GM23338 (cell line): ENCODE measurements at regions not wholly inside any gene's neighbourhood (a gene's known extent, or its start where the extent isn't known, plus 50 kb on each side); places are given as distances from the start of the nearest gene placed in this dataset.

Source experiments
- ATAC-seq: fragments of 200-7000 bp; cut with Tn5 transposase; 3 replicates; pipeline ENCODE4 v1.9.1; 2020
- DNase-seq: peaks from one replicate; pipeline ENCODE4 v3.0.0-alpha.2; 2015; ENCODE audit warnings: low spot score
- H2AFZ ChIP-seq: fragments of 200-600 bp; sonication (generic); 2 replicates; pipeline ENCODE4 v1.8.0; 2016; ENCODE audit warnings: antibody characterized with exemption, mild to moderate bottlenecking, moderate library complexity
- H3F3A ChIP-seq: fragments of 200-600 bp; sonication (generic); replicated peaks from 2 replicates; pipeline ENCODE4 v1.8.0; 2017; ENCODE audit warnings: antibody characterized with exemption, mixed run types, low read depth
- H3K27ac ChIP-seq: fragments of 200-600 bp; sonication (generic); 2 replicates; pipeline ENCODE4 v1.6.1; 2016; ENCODE audit warnings: low read depth
- H3K27me3 ChIP-seq: fragments of 200-600 bp; sonication (generic); 2 replicates; pipeline ENCODE4 v1.8.0; 2016; ENCODE audit warnings: mild to moderate bottlenecking, mixed run types, moderate library complexity; ENCODE audit not compliant: insufficient read depth
- H3K36me3 ChIP-seq: fragments of 200-600 bp; sonication (generic); 2 replicates; pipeline ENCODE4 v1.8.0; 2016; ENCODE audit warnings: mild to moderate bottlenecking; ENCODE audit not compliant: insufficient read depth
- H3K4me1 ChIP-seq: fragments of 200-600 bp; sonication (generic); 2 replicates; pipeline ENCODE4 v1.8.0; 2016; ENCODE audit warnings: mild to moderate bottlenecking, moderate library complexity; ENCODE audit not compliant: insufficient read depth
- H3K4me2 ChIP-seq: fragments of 200-600 bp; sonication (generic); 2 replicates; pipeline ENCODE4 v1.7.1; 2017; ENCODE audit warnings: mixed run types
- H3K4me3 ChIP-seq: fragments of 200-600 bp; sonication (generic); 2 replicates; pipeline ENCODE4 v1.6.1; 2016; ENCODE audit warnings: mixed run types
- H3K79me2 ChIP-seq: fragments of 200-600 bp; sonication (generic); replicated peaks from 2 replicates; pipeline ENCODE4 v1.8.0; 2017; ENCODE audit warnings: mild to moderate bottlenecking; ENCODE audit not compliant: insufficient read depth
- H3K9me2 ChIP-seq: fragments of 200-600 bp; sonication (generic); 2 replicates; pipeline ENCODE4 v1.8.0; 2017; ENCODE audit not compliant: insufficient read depth
- H4K20me1 ChIP-seq: fragments of 200-600 bp; sonication (generic); replicated peaks from 2 replicates; pipeline ENCODE4 v1.8.0; 2017; ENCODE audit warnings: mild to moderate bottlenecking; ENCODE audit not compliant: insufficient read depth
- H3K27ac Mint-ChIP-seq: 2 replicates; pipeline ENCODE4 v1.8.0; 2020; ENCODE audit warnings: inconsistent platforms, mild to moderate bottlenecking, moderate library complexity, mixed read lengths
- H3K27me3 Mint-ChIP-seq: 3 replicates; pipeline ENCODE4 v1.8.0; 2022; ENCODE audit warnings: low read depth, mild to moderate bottlenecking, moderate library complexity, mixed read lengths, inconsistent platforms; ENCODE audit not compliant: insufficient read depth, poor library complexity
- H3K36me3 Mint-ChIP-seq: 3 replicates; pipeline ENCODE4 v1.8.0; 2021; ENCODE audit warnings: low read depth, mild to moderate bottlenecking, inconsistent platforms, moderate library complexity, mixed read lengths
- H3K4me1 Mint-ChIP-seq: 3 replicates; pipeline ENCODE4 v1.8.0; 2020; ENCODE audit warnings: mild to moderate bottlenecking, inconsistent platforms, mixed read lengths
- H3K4me3 Mint-ChIP-seq: 3 replicates; pipeline ENCODE4 v1.8.0; 2021; ENCODE audit warnings: moderate library complexity, mild to moderate bottlenecking, inconsistent platforms, mixed read lengths
- H3K9me3 Mint-ChIP-seq: 3 replicates; pipeline ENCODE4 v1.8.0; 2020; ENCODE audit warnings: moderate library complexity, mild to moderate bottlenecking, inconsistent platforms, mixed read lengths
- CREB1 ChIP-seq: fragments of 250-450 bp; sonication (Bioruptor Pico); IDR thresholded peaks from 2 replicates; pipeline ENCODE4 v1.5.0; 2020; ENCODE audit warnings: low read depth, mild to moderate bottlenecking, moderate library complexity
- JUNB ChIP-seq: IDR thresholded peaks from one replicate; pipeline ENCODE4 v1.6.1; 2016; ENCODE audit warnings: antibody characterized with exemption; ENCODE audit not compliant: unreplicated experiment
- NANOG ChIP-seq: IDR thresholded peaks from 2 replicates; pipeline ENCODE4 v1.6.1; 2016; ENCODE audit warnings: antibody characterized with exemption, borderline replicate concordance
- POLR2AphosphoS5 ChIP-seq: IDR thresholded peaks from 2 replicates; pipeline ENCODE4 v1.6.1; 2016; ENCODE audit warnings: antibody characterized with exemption, low read depth
- REST ChIP-seq: IDR thresholded peaks from one replicate; pipeline ENCODE4 v1.6.1; 2018; ENCODE audit warnings: antibody characterized with exemption; ENCODE audit not compliant: unreplicated experiment
- STAT1 ChIP-seq: IDR thresholded peaks from one replicate; pipeline ENCODE4 v1.6.1; 2016; ENCODE audit warnings: antibody characterized with exemption; ENCODE audit not compliant: unreplicated experiment
- ZNF114 ChIP-seq: fragments of 250-450 bp; sonication (Bioruptor Pico); IDR thresholded peaks from 2 replicates; pipeline ENCODE4 v1.5.0; 2020; ENCODE audit warnings: mild to moderate bottlenecking, moderate library complexity
- ZNF331 ChIP-seq: fragments of 250-450 bp; sonication (Bioruptor Pico); IDR thresholded peaks from 2 replicates; pipeline ENCODE4 v1.5.0; 2020; ENCODE audit warnings: low read depth, mild to moderate bottlenecking, moderate library complexity
- TF ChIP-seq, protein P1 (sequence below): IDR thresholded peaks from 2 replicates; pipeline ENCODE4 v1.6.1; 2016; ENCODE audit warnings: antibody characterized with exemption
- TF ChIP-seq, protein P2 (sequence below), 2 experiments: fragments of 200-600 bp in 1 of 2; sonication (generic) in 1 of 2; conservative IDR thresholded peaks; 2 replicates each; pipeline versions ENCODE4 v1.5.1 to v1.6.1; 2016 to 2017; ENCODE audit warnings: antibody characterized with exemption in 2 of 2, low read depth in 2 of 2, mild to moderate bottlenecking in 2 of 2, moderate library complexity in 1 of 2

DNA sequence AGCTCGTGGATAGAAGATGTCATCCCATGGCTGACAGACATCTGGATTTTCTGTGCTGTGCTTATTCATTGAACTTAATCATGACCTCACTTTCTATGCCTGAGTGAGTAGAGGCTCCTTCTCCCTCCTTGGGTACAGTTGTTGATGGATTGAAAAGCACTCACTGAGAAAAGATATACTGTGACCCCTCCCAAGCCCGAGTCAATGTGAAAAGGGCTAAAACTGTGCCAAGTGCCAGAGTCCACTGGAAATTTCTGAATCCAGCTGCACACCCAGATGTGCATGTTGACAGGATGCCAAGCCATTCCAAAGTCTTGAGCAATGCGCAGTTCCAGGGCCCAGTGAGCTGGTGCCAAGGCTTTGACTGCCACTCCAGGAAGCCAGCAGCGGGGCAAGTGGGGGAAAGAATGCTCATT lies 473.0 kb downstream of the NTRK2 start (continued):
- TF ChIP-seq NANOG (no peak), POLR2AphosphoS5 (no peak)

- Mint-ChIP-seq H3K36me3 (peaks cover 3% of the 10 kb centered on the region; the same call in 1 of the 3 replicates), H3K27ac (no peak overlapping the region), H3K4me1 (no peaks in the 10 kb centered on the region), H3K27me3 (peaks cover 5% of the 10 kb centered on the region), H3K4me3 (no peak overlapping the region), H3K9me3 (peaks cover 4% of the 10 kb centered on the region; the same call in 2 of the 3 replicates)
- no peaks in the 10 kb centered on the region for H3K4me1 ChIP-seq
- DNase-seq (no peak), ATAC-seq (no peak)
- no peaks in the 10 kb centered on the region for H3F3A ChIP-seq
- H2AFZ ChIP-seq = no peak overlapping the region
- no peaks in the 10 kb centered on the region for H3K79me2 ChIP-seq
- H3K27ac ChIP-seq = no peak overlapping the region
- no peaks in the 10 kb centered on the region for H3K27me3 ChIP-seq
- H4K20me1 ChIP-seq = no peaks in the 10 kb centered on the region
- H3K9me2 ChIP-seq = no peaks in the 10 kb centered on the region
- no peak overlapping the region for H3K4me3 ChIP-seq
- H3K36me3 ChIP-seq = no peaks in the 10 kb centered on the region
- no peak overlapping the region for H3K4me2 ChIP-seq
- TF ChIP-seq REST (no peak), CREB1 (CRISPR knock-in tag) (no peak), NANOG (no peak), POLR2AphosphoS5 (no peak), ZNF114 (no peak), ZNF331 (CRISPR knock-in tag) (no peak), JUNB (no peak), STAT1 (no peak)
- TF ChIP-seq, protein P1, sequence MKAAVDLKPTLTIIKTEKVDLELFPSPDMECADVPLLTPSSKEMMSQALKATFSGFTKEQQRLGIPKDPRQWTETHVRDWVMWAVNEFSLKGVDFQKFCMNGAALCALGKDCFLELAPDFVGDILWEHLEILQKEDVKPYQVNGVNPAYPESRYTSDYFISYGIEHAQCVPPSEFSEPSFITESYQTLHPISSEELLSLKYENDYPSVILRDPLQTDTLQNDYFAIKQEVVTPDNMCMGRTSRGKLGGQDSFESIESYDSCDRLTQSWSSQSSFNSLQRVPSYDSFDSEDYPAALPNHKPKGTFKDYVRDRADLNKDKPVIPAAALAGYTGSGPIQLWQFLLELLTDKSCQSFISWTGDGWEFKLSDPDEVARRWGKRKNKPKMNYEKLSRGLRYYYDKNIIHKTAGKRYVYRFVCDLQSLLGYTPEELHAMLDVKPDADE = no peak
- TF ChIP-seq, protein P2, sequence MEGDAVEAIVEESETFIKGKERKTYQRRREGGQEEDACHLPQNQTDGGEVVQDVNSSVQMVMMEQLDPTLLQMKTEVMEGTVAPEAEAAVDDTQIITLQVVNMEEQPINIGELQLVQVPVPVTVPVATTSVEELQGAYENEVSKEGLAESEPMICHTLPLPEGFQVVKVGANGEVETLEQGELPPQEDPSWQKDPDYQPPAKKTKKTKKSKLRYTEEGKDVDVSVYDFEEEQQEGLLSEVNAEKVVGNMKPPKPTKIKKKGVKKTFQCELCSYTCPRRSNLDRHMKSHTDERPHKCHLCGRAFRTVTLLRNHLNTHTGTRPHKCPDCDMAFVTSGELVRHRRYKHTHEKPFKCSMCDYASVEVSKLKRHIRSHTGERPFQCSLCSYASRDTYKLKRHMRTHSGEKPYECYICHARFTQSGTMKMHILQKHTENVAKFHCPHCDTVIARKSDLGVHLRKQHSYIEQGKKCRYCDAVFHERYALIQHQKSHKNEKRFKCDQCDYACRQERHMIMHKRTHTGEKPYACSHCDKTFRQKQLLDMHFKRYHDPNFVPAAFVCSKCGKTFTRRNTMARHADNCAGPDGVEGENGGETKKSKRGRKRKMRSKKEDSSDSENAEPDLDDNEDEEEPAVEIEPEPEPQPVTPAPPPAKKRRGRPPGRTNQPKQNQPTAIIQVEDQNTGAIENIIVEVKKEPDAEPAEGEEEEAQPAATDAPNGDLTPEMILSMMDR (conservative IDR thresholded peaks at IDR 0.05; ENCODE audit: low read depth in 2 of 2) = no peak
Measured at GRCh38 chr9:85137696-85138095, 468.2 kb downstream of the NTRK2 start.
